B cell (primary cell): ENCODE measurements at regions not wholly inside any gene's neighbourhood (a gene's known extent, or its start where the extent isn't known, plus 50 kb on each side); places are given as distances from the start of the nearest gene placed in this dataset.

Experiments used
- ATAC-seq: fragments of 200-7000 bp; cut with Tn5 transposase; one replicate; pipeline ENCODE4 v1.10.0; 2021; ENCODE audit warnings: low read depth, mild to moderate bottlenecking, moderate number of reproducible peaks, moderate library complexity
- CTCF ChIA-PET: fragments of 350-600 bp; sonication (Branson Sonifier 250); formaldehyde crosslinking; loops from one replicate; lab custom pipeline; 2021; ENCODE audit warnings: antibody characterized with exemption, inconsistent platforms; lab: Charles Lee
- POLR2A ChIA-PET: fragments of 350-600 bp; sonication (Branson Sonifier 250); formaldehyde crosslinking; loops from one replicate; lab custom pipeline; 2021; ENCODE audit warnings: antibody characterized with exemption; lab: Charles Lee
- DNase-seq: peaks from one replicate; pipeline ENCODE4 v3.0.0; 2013
- H2AFZ ChIP-seq: 2 replicates; pipeline ENCODE4 v1.6.1; 2012; ENCODE audit warnings: mild to moderate bottlenecking, low read depth, low read length; ENCODE audit not compliant: insufficient read depth, poor library complexity, severe bottlenecking
- H3K27ac ChIP-seq, 2 donors: 1 replicate in 1 of 2; 2 replicates in 1 of 2; pipeline ENCODE4 v1.5.1; 2012 to 2013; ENCODE audit warnings: low read length in 2 of 2, mild to moderate bottlenecking in 2 of 2, moderate library complexity in 1 of 2
- H3K27me3 ChIP-seq, 4 experiments: fragments of 200-600 bp in 1 of 4; sonication (generic) in 1 of 4; replicated peaks in 1 of 4; 1 replicate in 2 of 4; 2 replicates in 2 of 4; pipeline versions ENCODE4 v1.6.1 to v1.7.0; 2013 to 2016; ENCODE audit warnings: low read length in 3 of 4, mild to moderate bottlenecking in 2 of 4, mixed read lengths in 1 of 4, moderate library complexity in 1 of 4; ENCODE audit not compliant: insufficient read depth in 4 of 4, control insufficient read depth in 3 of 4; ENCODE audit errors: control extremely low read depth in 1 of 4
- H3K36me3 ChIP-seq, 2 experiments: replicated peaks in 1 of 2; 1 replicate in 1 of 2; 2 replicates in 1 of 2; pipeline versions ENCODE4 v1.6.1 to v1.7.1; 2013; ENCODE audit warnings: low read length in 1 of 2; ENCODE audit not compliant: insufficient read depth in 2 of 2, control insufficient read depth in 1 of 2; ENCODE audit errors: control extremely low read depth in 1 of 2, extremely low read depth in 1 of 2
- H3K4me1 ChIP-seq, 2 donors: fragments of 200-600 bp in 1 of 2; sonication (generic) in 1 of 2; 1 replicate in 1 of 2; 2 replicates in 1 of 2; pipeline versions ENCODE4 v1.5.1 to v1.6.1; 2013 to 2017; ENCODE audit warnings: low read length in 2 of 2; ENCODE audit not compliant: control insufficient read depth in 2 of 2, insufficient read depth in 2 of 2
- H3K4me2 ChIP-seq: replicated peaks from 2 replicates; pipeline ENCODE3; 2012; ENCODE audit warnings: mild to moderate bottlenecking, low read depth, low read length; ENCODE audit not compliant: poor library complexity, severe bottlenecking
- H3K4me3 ChIP-seq, 5 experiments: fragments of 200-600 bp in 1 of 5; sonication (generic) in 1 of 5; 1 replicate in 3 of 5; 2 replicates in 2 of 5; pipeline versions ENCODE4 v1.5.1 to v1.7.0; 2011 to 2016; ENCODE audit warnings: low read length in 4 of 5, mild to moderate bottlenecking in 4 of 5, low read depth in 2 of 5, control low read depth in 1 of 5, moderate library complexity in 1 of 5; ENCODE audit not compliant: insufficient read depth in 1 of 5; ENCODE audit errors: control extremely low read depth in 1 of 5, extremely low read depth in 1 of 5
- H3K79me2 ChIP-seq: fragments of 200-600 bp; sonication (generic); one replicate; pipeline ENCODE4 v1.6.0; 2016; ENCODE audit warnings: low read length; ENCODE audit not compliant: control insufficient read depth, insufficient read depth
- H3K9ac ChIP-seq: fragments of 200-600 bp; sonication (generic); 2 replicates; pipeline ENCODE4 v1.6.1; 2017; ENCODE audit warnings: mild to moderate bottlenecking, low read length, moderate library complexity
- H3K9me3 ChIP-seq, 3 donors: one replicate each; pipeline versions ENCODE4 v1.6.1 to v1.7.1; 2013; ENCODE audit warnings: low read length in 2 of 3; ENCODE audit not compliant: control insufficient read depth in 2 of 3, insufficient read depth in 1 of 3; ENCODE audit errors: control extremely low read depth in 1 of 3
- H4K20me1 ChIP-seq: 2 replicates; pipeline ENCODE4 v1.6.0; 2012; ENCODE audit warnings: mild to moderate bottlenecking, low read length; ENCODE audit not compliant: insufficient read depth, control insufficient read depth, poor library complexity, severe bottlenecking
- H3K27ac Mint-ChIP-seq: one replicate; pipeline ENCODE4 v1.8.0; 2021; ENCODE audit warnings: mixed read lengths
- H3K27me3 Mint-ChIP-seq: one replicate; pipeline ENCODE4 v1.8.0; 2021; ENCODE audit warnings: mixed read lengths
- H3K4me1 Mint-ChIP-seq: one replicate; pipeline ENCODE4 v1.8.0; 2021; ENCODE audit warnings: mixed read lengths
- H3K4me3 Mint-ChIP-seq: one replicate; pipeline ENCODE4 v1.8.0; 2021; ENCODE audit warnings: mixed read lengths
- H3K9me3 Mint-ChIP-seq: one replicate; pipeline ENCODE4 v1.8.0; 2022; ENCODE audit warnings: mixed read lengths; ENCODE audit not compliant: insufficient read depth
- CTCF ChIP-seq: fragments of 200-600 bp; IDR thresholded peaks from one replicate; pipeline ENCODE4 v1.8.0; 2022; ENCODE audit warnings: antibody characterized with exemption, mild to moderate bottlenecking
- EZH2 ChIP-seq: IDR thresholded peaks from 2 replicates; pipeline ENCODE4 v1.6.1; 2012; ENCODE audit warnings: borderline replicate concordance, low read depth, mild to moderate bottlenecking, moderate library complexity, low read length; ENCODE audit not compliant: insufficient read depth, poor library complexity, severe bottlenecking
- WGBS: methylation state at CpG from one replicate; pipeline ENCODE4 v1.1.5; 2013; ENCODE audit warnings: missing lambda C conversion rate; ENCODE audit not compliant: insufficient coverage; 5-methylcytosine and 5-hydroxymethylcytosine counted together
- intact Hi-C: fragments of 100-400 bp; cut with micrococcal nuclease; formaldehyde crosslinking; loops from one replicate; pipeline ENCODE4 v1.10.0; 2022

- H3K27ac ChIP-seq, result no peak overlapping the region
- Mint-ChIP-seq H3K27me3 (peaks cover 13% of the 10 kb centered on the region), H3K27ac (no peak overlapping the region), H3K9me3 (no peaks in the 10 kb centered on the region), H3K4me3 (no peak overlapping the region), H3K4me1 (no peaks in the 10 kb centered on the region)
- no peaks in the 10 kb centered on the region for H3K4me1 ChIP-seq
- no peak overlapping the region for H3K4me3 ChIP-seq
- H2AFZ ChIP-seq, result no peak overlapping the region
- H3K4me2 ChIP-seq, result no peak overlapping the region
- H3K79me2 ChIP-seq, result no peaks in the 10 kb centered on the region
- H3K27me3 ChIP-seq, result peaks cover 0 to 4% (median 0%) of the 10 kb centered on the region in 4 experiments
- WGBS, result no CpG with 5 or more reads among the region's 1 CpG
- DNase-seq (no peak), ATAC-seq (no peak)
- no peak overlapping the region for H3K9ac ChIP-seq
- ChIA-PET POLR2A (no interaction called here), CTCF (no interaction called here)
- TF ChIP-seq CTCF, result no peak
- no peak for TF ChIP-seq EZH2
- no peaks in the 10 kb centered on the region for H4K20me1 ChIP-seq
- no peaks in the 10 kb centered on the region for H3K36me3 ChIP-seq
- intact Hi-C loops, result no loop called here
- peaks cover 0 to 4% (median 0%) of the 10 kb centered on the region in 3 donors for H3K9me3 ChIP-seq
Measured at GRCh38 chr5:39484673-39485072, 59.9 kb upstream of the DAB2 start.

- peaks cover 0 to 2% (median 0%) of the 10 kb centered on the region in 4 experiments for H3K27me3 ChIP-seq
- no CpG with 5 or more reads among the region's 1 CpG for WGBS
- no peak overlapping the region for H3K27ac ChIP-seq
- Mint-ChIP-seq H3K9me3 (no peaks in the 10 kb centered on the region), H3K4me3 (no peak overlapping the region), H3K27ac (no peak overlapping the region), H3K4me1 (no peaks in the 10 kb centered on the region), H3K27me3 (peaks cover 9% of the 10 kb centered on the region)
- no peak for TF ChIP-seq CTCF
- TF ChIP-seq EZH2, result no peak
- intact Hi-C loops, result no loop called here
- H2AFZ ChIP-seq, result no peak overlapping the region
- H3K4me3 ChIP-seq, result no peak overlapping the region
- H3K9me3 ChIP-seq, result no peaks in the 10 kb centered on the region
- POLR2A ChIA-PET, result no interaction called here
- no peak overlapping the region for H3K9ac ChIP-seq
- H3K4me1 ChIP-seq, result no peaks in the 10 kb centered on the region
- no peak overlapping the region for H3K4me2 ChIP-seq
- ATAC-seq, result no peak
- no peak for DNase-seq
- no peaks in the 10 kb centered on the region for H3K79me2 ChIP-seq
- CTCF ChIA-PET, result interaction anchor here (1.1 kb wide), 1 partner anchor 11 kb away, joined by 3 read pairs; no protein-coding TSS in a partner anchor
- H4K20me1 ChIP-seq, result no peaks in the 10 kb centered on the region
- H3K36me3 ChIP-seq, result no peaks in the 10 kb centered on the region
Measured at GRCh38 chr5:39482098-39482497, 57.3 kb upstream of the DAB2 start.
